ENCODE measurements at regions not wholly inside any gene's neighbourhood (a gene's known extent, or its start where the extent isn't known, plus 50 kb on each side); places are given as distances from the start of the nearest gene placed in this dataset.

- Histone ChIP-seq H3K27me3 (no peaks in the 10 kb centered on the region), H3K9me3 (no peaks in the 10 kb centered on the region), H3K4me3 (replicated peaks in 1 of 3) (no peak overlapping the region), H3K27ac (no peak overlapping the region), H3K4me1 (peaks cover 6 to 7% of the 10 kb centered on the region in 2 donors), H3K36me3 (no peaks in the 10 kb centered on the region)
- TF ChIP-seq, protein P1, sequence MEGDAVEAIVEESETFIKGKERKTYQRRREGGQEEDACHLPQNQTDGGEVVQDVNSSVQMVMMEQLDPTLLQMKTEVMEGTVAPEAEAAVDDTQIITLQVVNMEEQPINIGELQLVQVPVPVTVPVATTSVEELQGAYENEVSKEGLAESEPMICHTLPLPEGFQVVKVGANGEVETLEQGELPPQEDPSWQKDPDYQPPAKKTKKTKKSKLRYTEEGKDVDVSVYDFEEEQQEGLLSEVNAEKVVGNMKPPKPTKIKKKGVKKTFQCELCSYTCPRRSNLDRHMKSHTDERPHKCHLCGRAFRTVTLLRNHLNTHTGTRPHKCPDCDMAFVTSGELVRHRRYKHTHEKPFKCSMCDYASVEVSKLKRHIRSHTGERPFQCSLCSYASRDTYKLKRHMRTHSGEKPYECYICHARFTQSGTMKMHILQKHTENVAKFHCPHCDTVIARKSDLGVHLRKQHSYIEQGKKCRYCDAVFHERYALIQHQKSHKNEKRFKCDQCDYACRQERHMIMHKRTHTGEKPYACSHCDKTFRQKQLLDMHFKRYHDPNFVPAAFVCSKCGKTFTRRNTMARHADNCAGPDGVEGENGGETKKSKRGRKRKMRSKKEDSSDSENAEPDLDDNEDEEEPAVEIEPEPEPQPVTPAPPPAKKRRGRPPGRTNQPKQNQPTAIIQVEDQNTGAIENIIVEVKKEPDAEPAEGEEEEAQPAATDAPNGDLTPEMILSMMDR (IDR thresholded peaks at IDR 0.05), result no peak
- no peak for TF ChIP-seq POLR2A (IDR thresholded peaks at IDR 0.05)
- no peak for DNase-seq
- intact Hi-C loops (cut with DNase I), result no loop called here
- 57 to 70% methylated on average over 3 of the region's 3 CpGs for WGBS, 2 donors
Observed at GRCh38 chr6:22833191-22833590, 263.8 kb downstream of the HDGFL1 start.

DNA sequence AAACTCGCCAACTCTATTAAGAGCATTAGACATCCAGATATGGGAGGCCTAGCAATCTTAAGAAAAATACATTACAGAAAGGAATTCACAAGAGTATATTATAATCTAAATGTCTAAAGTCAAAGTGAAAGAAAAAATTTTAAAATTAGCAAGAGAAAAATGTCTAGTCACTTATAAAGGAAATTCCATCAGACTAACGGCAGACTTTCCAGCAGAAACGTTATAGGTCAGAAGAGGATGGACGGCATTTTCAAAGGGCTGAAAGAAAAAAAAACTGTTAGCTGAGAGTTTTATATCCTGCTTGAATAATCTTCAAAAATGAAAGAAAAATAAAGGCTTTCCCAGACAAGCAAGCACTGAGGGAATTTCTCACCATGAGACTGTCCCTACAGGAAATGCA lies 269.0 kb downstream of the HDGFL1 start:
- no peaks in the 10 kb centered on the region for H3K9me3 ChIP-seq
- no peak for DNase-seq
- WGBS, 2 donors, result 91% methylated on average over 4 of the region's 4 CpGs
- intact Hi-C loops (cut with DNase I), result no loop called here
- H3K27ac ChIP-seq, result no peak overlapping the region
- no peaks in the 10 kb centered on the region for H3K36me3 ChIP-seq
- no peak for TF ChIP-seq POLR2A (IDR thresholded peaks at IDR 0.05)
- TF ChIP-seq, protein P1 (IDR thresholded peaks at IDR 0.05), result no peak
- H3K27me3 ChIP-seq, result no peaks in the 10 kb centered on the region
- H3K4me3 ChIP-seq (replicated peaks in 1 of 3), result no peak overlapping the region
- H3K4me1 ChIP-seq, result no peaks in the 10 kb centered on the region

- Histone ChIP-seq H3K27ac (no peak overlapping the region), H3K9me3 (no peaks in the 10 kb centered on the region), H3K4me1 (no peaks in the 10 kb centered on the region), H3K4me3 (replicated peaks in 1 of 3) (no peak overlapping the region), H3K27me3 (no peaks in the 10 kb centered on the region), H3K36me3 (no peaks in the 10 kb centered on the region)
- intact Hi-C loops (cut with DNase I), result no loop called here
- TF ChIP-seq, protein P1 (IDR thresholded peaks at IDR 0.05), result no peak
- TF ChIP-seq POLR2A (IDR thresholded peaks at IDR 0.05), result no peak
- no peak for DNase-seq
Observed at GRCh38 chr6:22845467-22845866, 276.1 kb downstream of the HDGFL1 start.

DNA sequence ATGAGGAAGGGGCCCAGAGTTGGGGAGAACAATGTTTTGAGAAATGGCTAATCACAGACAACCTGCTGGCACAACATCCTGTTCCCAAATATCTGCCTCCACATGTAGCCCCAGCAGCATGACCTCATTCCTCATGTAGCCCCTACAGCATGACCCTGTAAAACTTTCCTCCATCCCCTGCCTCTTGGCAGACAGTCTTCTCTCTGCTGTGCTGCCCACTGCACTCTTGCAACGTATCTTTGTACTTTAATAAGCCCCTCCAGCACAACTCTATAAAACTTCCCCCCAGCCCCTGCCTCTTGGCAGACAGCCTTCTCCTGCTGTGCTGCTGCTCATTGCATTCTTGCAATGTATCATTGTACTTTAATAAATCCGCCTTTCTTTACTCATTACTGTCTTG lies 278.8 kb downstream of the HDGFL1 start:
- DNase-seq, result no peak
- intact Hi-C loops (cut with DNase I), result no loop called here
- H3K9me3 ChIP-seq, result no peaks in the 10 kb centered on the region

GRCh38 chr6:22849921-22850320 lies 280.6 kb downstream of the HDGFL1 start:
- no peak overlapping the region for H3K4me3 ChIP-seq (replicated peaks in 1 of 3)
- TF ChIP-seq POLR2A (IDR thresholded peaks at IDR 0.05), result no peak
- TF ChIP-seq, protein P1 (IDR thresholded peaks at IDR 0.05), result no peak
- H3K4me1 ChIP-seq, result no peaks in the 10 kb centered on the region
- intact Hi-C loops (cut with DNase I), result no loop called here
- no peak overlapping the region for H3K27ac ChIP-seq
- no peak for DNase-seq
- H3K27me3 ChIP-seq, result no peaks in the 10 kb centered on the region
- H3K36me3 ChIP-seq, result no peaks in the 10 kb centered on the region
- no peaks in the 10 kb centered on the region for H3K9me3 ChIP-seq

More for the DNA sequence above, 278.8 kb downstream of the HDGFL1 start:
- Histone ChIP-seq H3K27ac (no peak overlapping the region), H3K4me3 (replicated peaks in 1 of 3) (no peak overlapping the region), H3K4me1 (no peaks in the 10 kb centered on the region), H3K36me3 (no peaks in the 10 kb centered on the region), H3K27me3 (no peaks in the 10 kb centered on the region)
- 87 to 91% methylated on average over 2 of the region's 2 CpGs for WGBS, 2 donors
- TF ChIP-seq, protein P1 (IDR thresholded peaks at IDR 0.05), result no peak
- no peak for TF ChIP-seq POLR2A (IDR thresholded peaks at IDR 0.05)

All from thyroid gland (tissue), 4 donors.